ENCODE measurements at regions not wholly inside any gene's neighbourhood (a gene's known extent, or its start where the extent isn't known, plus 50 kb on each side); places are given as distances from the start of the nearest gene placed in this dataset.

GRCh38 chr10:55852900-55853299 lies 508.2 kb downstream of the ZWINT start:
- no peak for TF ChIP-seq CTCF (IDR thresholded peaks at IDR 0.05)
- TF ChIP-seq ATF2 (CRISPR knock-in tag; IDR thresholded peaks at IDR 0.05; ENCODE audit: borderline replicate concordance, low read depth): no peak
- no peak for TF ChIP-seq ESRRA (CRISPR knock-in tag; IDR thresholded peaks at IDR 0.05; ENCODE audit: borderline replicate concordance)
- no peak for TF ChIP-seq ZBTB21 (CRISPR knock-in tag; IDR thresholded peaks at IDR 0.05; ENCODE audit: borderline replicate concordance)

Measured in WTC11 (cell line).